Heart left ventricle (tissue), 13 donors: ENCODE measurements at regions not wholly inside any gene's neighbourhood (a gene's known extent, or its start where the extent isn't known, plus 50 kb on each side); places are given as distances from the start of the nearest gene placed in this dataset.

Experiments used
- CTCF ChIP-seq, 12 donors: fragments of 200-600 bp; sonication (generic) in 4 of 12; IDR thresholded peaks; one replicate each; pipeline versions ENCODE4 v1.5.0 to v1.8.0; 2018 to 2022; ENCODE audit warnings: antibody characterized with exemption in 12 of 12, mild to moderate bottlenecking in 5 of 12
- POLR2A ChIP-seq, 2 donors: fragments of 450-650 bp; IDR thresholded peaks; one replicate each; pipeline ENCODE4 v1.6.1; 2017; ENCODE audit warnings: antibody characterized with exemption in 2 of 2, mild to moderate bottlenecking in 2 of 2, moderate library complexity in 2 of 2
- donor health status: ischemic (EF 13 %, LVEDD 7.1; RV severe dilation, severe dysfunction).
- donor health status: DM: no; HTN: yes; CAD: no.
- donor health status: DM: no; HTN: no; CAD: no.
- donor health status: ischemic (EF 25% LVEDD 6.9; RV normal size, moderate dysfunction).
- donor health status: ischemic (EF 25% LVEDD 5.7; RV mildly dilated, moderate dysfunction).
- donor health status: ischemic (EF 35%, LVEDD 5.7; RV mildly dilated, moderate dysfunction).
- donor health status: nonischemic (EF 11% LVEDD 7.7; RV severe dilation, severe dysfunction).
- donor health status: DM: yes; HTN: yes; CAD: no.
- donor health status: PGD.
- donor health status: ischemic (EF 29% LVEDD 5.4; RV normal size, mild dysfunction).
- donor health status: nonischemic (EF 23%, LVEDD 6.1; RV moderate dilation, normal function).

GRCh38 chr12:41624571-41624970 lies 436.5 kb downstream of the PDZRN4 start:
- no peak for TF ChIP-seq CTCF (IDR thresholded peaks at IDR 0.05)
- TF ChIP-seq POLR2A (IDR thresholded peaks at IDR 0.05), result no peak
